ENCODE measurements at regions not wholly inside any gene's neighbourhood (a gene's known extent, or its start where the extent isn't known, plus 50 kb on each side); places are given as distances from the start of the nearest gene placed in this dataset.

DNA sequence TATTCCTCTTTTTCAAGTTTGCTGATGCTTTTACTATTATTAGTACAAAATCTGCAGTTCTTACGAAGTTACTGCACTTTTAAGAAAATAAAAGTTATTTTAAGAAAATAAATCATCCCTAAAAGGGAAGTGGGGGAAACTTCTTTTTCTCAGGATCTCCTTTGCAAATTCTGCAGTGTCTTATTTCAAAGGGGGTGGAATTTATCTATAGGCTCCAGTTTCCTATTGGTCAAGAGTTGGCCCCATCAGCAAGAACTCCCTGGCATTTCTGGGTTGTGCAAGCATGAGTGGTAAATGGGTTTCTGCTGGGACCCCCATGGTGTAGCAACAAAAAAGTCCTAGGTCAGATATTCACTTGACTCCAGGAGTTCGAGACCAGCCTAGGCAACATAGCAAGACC lies 136.3 kb upstream of the PRDM1 start (continued):
- TF ChIP-seq CBX2 (IDR thresholded peaks at IDR 0.05; ENCODE audit: low read depth, low read length) (no peak), CBX2 (CRISPR knock-in tag; IDR thresholded peaks at IDR 0.05; ENCODE audit: low read depth) (no peak), MAZ (IDR thresholded peaks at IDR 0.05; ENCODE audit: borderline replicate concordance, low read depth, low read length) (no peak), MAZ (CRISPR knock-in tag; IDR thresholded peaks at IDR 0.05; ENCODE audit: low read depth) (no peak), ZNF788 (CRISPR knock-in tag; IDR thresholded peaks at IDR 0.05; ENCODE audit: borderline replicate concordance) (no peak)

DNA sequence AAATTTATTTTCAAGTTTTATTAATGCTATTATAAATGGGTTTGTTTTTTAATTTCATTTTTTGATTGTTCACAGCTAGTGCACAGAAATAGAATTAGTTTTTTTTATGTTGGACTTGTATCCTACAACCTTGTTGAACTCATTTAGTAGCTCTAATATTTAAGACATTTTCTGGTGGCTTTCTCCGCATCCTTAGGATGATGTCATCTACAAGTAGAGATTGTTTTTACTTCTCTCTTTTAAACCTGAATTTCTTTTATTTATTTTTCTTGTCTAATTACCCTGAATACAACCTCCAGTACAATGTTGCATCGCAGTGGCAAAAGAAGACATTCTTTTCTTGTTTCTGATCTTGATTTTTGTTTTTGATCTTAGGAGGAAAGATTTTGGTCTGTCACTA lies 142.6 kb upstream of the PRDM1 start:
- H3K4me1 ChIP-seq (ENCODE audit: insufficient read depth, low read length) = no peaks in the 10 kb centered on the region
- no peak overlapping the region for H2AFZ ChIP-seq (ENCODE audit: low read length)
- ChIA-PET CTCF (ENCODE audit: low intra/inter-chr PET ratio, low total read pairs) (no interaction called here), POLR2A (no interaction called here)
- ATAC-seq = no peak
- no peak for FAIRE-seq
- no peaks in the 10 kb centered on the region for H3K27me3 ChIP-seq (ENCODE audit: control insufficient read depth in 1 of 2, insufficient read depth in 2 of 2, low read length in 2 of 2)
- 29% methylated on average over 2 of the region's 2 CpGs for WGBS (ENCODE audit: low lambda C conversion rate)
- TF ChIP-seq ATF7 (IDR thresholded peaks at IDR 0.05) = peak; percentile 80
- TF ChIP-seq ATF7 (CRISPR knock-in tag; IDR thresholded peaks at IDR 0.05) = no peak
- TF ChIP-seq ZNF274 (CRISPR knock-in tag; IDR thresholded peaks at IDR 0.05) = no peak
- intact Hi-C loops (cut with micrococcal nuclease; ENCODE audit: unreplicated experiment) = no loop called here
- no peaks in the 10 kb centered on the region for H3K36me3 ChIP-seq (replicated peaks in 1 of 2; ENCODE audit: control insufficient read depth in 1 of 2, insufficient read depth in 2 of 2, low read length in 2 of 2)
- DNase-seq (ENCODE audit: low spot score) = no peak
- no peak overlapping the region for H3K9ac ChIP-seq (ENCODE audit: insufficient read depth, low read depth, low read length)
- no peaks in the 10 kb centered on the region for H4K20me1 ChIP-seq (ENCODE audit: insufficient read depth, low read length)
- no peak overlapping the region for H3K4me3 ChIP-seq (replicated peaks in 1 of 3; ENCODE audit: insufficient read depth in 1 of 3, low read depth in 2 of 3, low read length in 3 of 3)
- H3K27ac ChIP-seq (ENCODE audit: extremely low read length, insufficient read depth, low read length) = no peak overlapping the region
- in situ Hi-C loops (cut with HindIII; ENCODE audit: extremely low pct_ligation_motif_present, low pct_unique_long_range_greater_than_20kb) = no loop called here
- H3K79me2 ChIP-seq (ENCODE audit: insufficient read depth, low read length) = no peaks in the 10 kb centered on the region
- H3K9me3 ChIP-seq (ENCODE audit: low read length) = no peaks in the 10 kb centered on the region
- BruUV-seq (replicated peaks) = no TSS peak
- H3K4me2 ChIP-seq (ENCODE audit: low read depth, low read length) = no peak overlapping the region

DNA sequence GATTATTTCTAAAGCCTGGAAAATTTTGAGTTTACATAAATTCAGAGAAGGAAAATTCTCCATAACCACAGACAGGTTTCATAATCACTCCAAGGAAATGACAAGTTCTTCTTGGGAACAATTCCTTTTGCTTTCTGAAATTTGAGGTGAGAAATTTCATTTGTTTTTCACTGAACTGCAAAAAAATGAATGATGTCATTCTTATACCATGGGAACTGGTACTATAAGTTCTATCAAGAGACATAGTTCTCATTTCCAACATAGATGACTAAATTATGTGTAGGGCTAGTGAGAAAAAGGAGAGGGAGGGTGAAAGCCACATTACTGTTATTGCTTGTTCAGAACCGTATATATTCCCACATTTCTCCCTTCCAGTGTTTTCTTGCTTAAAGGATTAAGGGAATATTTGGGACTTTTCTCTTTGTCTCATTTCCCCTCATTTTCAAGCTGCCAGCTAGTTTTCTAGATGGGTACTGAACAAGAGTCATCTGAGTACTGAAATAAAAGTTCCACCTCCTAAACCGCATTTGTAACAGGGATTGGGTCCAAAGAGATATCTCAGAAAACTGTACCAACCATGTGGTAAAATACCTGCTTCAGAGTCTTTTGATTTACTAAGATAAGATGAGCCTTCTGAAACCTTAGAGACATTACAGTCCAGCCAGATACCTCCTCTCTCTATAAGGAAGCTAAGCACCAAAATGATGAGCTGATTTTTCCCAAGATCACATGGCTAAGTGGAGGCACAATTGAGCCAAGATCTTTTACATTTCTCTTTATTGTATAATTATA lies 144.3 kb upstream of the PRDM1 start:
- H3K27me3 ChIP-seq (ENCODE audit: control insufficient read depth in 1 of 2, insufficient read depth in 2 of 2, low read length in 2 of 2) = no peaks in the 10 kb centered on the region
- ATAC-seq (no peak), FAIRE-seq (no peak), DNase-seq (ENCODE audit: low spot score) (no peak)
- intact Hi-C loops (cut with micrococcal nuclease; ENCODE audit: unreplicated experiment) = no loop called here
- H3K9me3 ChIP-seq (ENCODE audit: low read length) = no peaks in the 10 kb centered on the region
- no peaks in the 10 kb centered on the region for H3K79me2 ChIP-seq (ENCODE audit: insufficient read depth, low read length)
- H3K4me3 ChIP-seq (replicated peaks in 1 of 3; ENCODE audit: insufficient read depth in 1 of 3, low read depth in 2 of 3, low read length in 3 of 3) = no peak overlapping the region
- H4K20me1 ChIP-seq (ENCODE audit: insufficient read depth, low read length) = no peaks in the 10 kb centered on the region
- TF ChIP-seq, protein P1, sequence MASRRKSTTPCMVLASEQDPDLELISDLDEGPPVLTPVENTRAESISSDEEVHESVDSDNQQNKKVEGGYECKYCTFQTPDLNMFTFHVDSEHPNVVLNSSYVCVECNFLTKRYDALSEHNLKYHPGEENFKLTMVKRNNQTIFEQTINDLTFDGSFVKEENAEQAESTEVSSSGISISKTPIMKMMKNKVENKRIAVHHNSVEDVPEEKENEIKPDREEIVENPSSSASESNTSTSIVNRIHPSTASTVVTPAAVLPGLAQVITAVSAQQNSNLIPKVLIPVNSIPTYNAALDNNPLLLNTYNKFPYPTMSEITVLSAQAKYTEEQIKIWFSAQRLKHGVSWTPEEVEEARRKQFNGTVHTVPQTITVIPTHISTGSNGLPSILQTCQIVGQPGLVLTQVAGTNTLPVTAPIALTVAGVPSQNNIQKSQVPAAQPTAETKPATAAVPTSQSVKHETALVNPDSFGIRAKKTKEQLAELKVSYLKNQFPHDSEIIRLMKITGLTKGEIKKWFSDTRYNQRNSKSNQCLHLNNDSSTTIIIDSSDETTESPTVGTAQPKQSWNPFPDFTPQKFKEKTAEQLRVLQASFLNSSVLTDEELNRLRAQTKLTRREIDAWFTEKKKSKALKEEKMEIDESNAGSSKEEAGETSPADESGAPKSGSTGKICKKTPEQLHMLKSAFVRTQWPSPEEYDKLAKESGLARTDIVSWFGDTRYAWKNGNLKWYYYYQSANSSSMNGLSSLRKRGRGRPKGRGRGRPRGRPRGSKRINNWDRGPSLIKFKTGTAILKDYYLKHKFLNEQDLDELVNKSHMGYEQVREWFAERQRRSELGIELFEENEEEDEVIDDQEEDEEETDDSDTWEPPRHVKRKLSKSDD (CRISPR knock-in tag; IDR thresholded peaks at IDR 0.05; ENCODE audit: low read depth) = no peak
- TF ChIP-seq ZNF547 (CRISPR knock-in tag; IDR thresholded peaks at IDR 0.05) (no peak), HNF4A (CRISPR knock-in tag; IDR thresholded peaks at IDR 0.05) (no peak), ZNF790 (CRISPR knock-in tag; IDR thresholded peaks at IDR 0.05; ENCODE audit: borderline replicate concordance) (no peak), ATF7 (IDR thresholded peaks at IDR 0.05) (peak; percentile 82), ATF7 (CRISPR knock-in tag; IDR thresholded peaks at IDR 0.05) (no peak)
- TF ChIP-seq, protein P2, sequence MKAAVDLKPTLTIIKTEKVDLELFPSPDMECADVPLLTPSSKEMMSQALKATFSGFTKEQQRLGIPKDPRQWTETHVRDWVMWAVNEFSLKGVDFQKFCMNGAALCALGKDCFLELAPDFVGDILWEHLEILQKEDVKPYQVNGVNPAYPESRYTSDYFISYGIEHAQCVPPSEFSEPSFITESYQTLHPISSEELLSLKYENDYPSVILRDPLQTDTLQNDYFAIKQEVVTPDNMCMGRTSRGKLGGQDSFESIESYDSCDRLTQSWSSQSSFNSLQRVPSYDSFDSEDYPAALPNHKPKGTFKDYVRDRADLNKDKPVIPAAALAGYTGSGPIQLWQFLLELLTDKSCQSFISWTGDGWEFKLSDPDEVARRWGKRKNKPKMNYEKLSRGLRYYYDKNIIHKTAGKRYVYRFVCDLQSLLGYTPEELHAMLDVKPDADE (CRISPR knock-in tag; IDR thresholded peaks at IDR 0.05) = no peak
- no peak overlapping the region for H3K27ac ChIP-seq (ENCODE audit: extremely low read length, insufficient read depth, low read length)
- H3K9ac ChIP-seq (ENCODE audit: insufficient read depth, low read depth, low read length) = no peak overlapping the region
- in situ Hi-C loops (cut with HindIII; ENCODE audit: extremely low pct_ligation_motif_present, low pct_unique_long_range_greater_than_20kb) = no loop called here
- no peak overlapping the region for H3K4me2 ChIP-seq (ENCODE audit: low read depth, low read length)
- POLR2A ChIA-PET = no interaction called here
- 2% methylated on average over 2 of the region's 2 CpGs for WGBS (ENCODE audit: low lambda C conversion rate)
- H3K4me1 ChIP-seq (ENCODE audit: insufficient read depth, low read length) = no peaks in the 10 kb centered on the region
- H2AFZ ChIP-seq (ENCODE audit: low read length) = no peak overlapping the region
- no TSS peak for BruUV-seq (replicated peaks)
- no peaks in the 10 kb centered on the region for H3K36me3 ChIP-seq (replicated peaks in 1 of 2; ENCODE audit: control insufficient read depth in 1 of 2, insufficient read depth in 2 of 2, low read length in 2 of 2)
- CTCF ChIA-PET (ENCODE audit: low intra/inter-chr PET ratio, low total read pairs) = no interaction called here
